ENCODE measurements at regions not wholly inside any gene's neighbourhood (a gene's known extent, or its start where the extent isn't known, plus 50 kb on each side); places are given as distances from the start of the nearest gene placed in this dataset.

DNA sequence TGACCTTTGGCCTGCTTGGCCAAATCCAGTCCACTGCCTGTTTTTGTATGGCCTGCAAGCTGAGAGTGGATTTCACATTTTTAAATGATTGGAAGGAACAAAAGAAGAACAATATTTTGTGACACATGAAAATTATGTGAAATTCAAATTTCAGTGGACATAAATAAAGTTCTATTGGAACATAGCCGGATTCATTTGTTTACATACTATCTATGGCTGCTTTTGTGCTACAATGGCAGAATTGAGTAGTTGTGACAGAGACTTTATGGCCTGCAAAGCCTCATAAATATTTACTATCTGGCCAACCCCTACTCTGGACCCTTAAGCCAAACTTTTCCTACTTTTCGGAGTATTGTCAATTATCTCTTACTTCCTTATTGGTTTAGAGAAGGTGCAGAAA lies 66.6 kb upstream of the IPO9 start:
- H3K9me3 Mint-ChIP-seq, result no peaks in the 10 kb centered on the region

DNA sequence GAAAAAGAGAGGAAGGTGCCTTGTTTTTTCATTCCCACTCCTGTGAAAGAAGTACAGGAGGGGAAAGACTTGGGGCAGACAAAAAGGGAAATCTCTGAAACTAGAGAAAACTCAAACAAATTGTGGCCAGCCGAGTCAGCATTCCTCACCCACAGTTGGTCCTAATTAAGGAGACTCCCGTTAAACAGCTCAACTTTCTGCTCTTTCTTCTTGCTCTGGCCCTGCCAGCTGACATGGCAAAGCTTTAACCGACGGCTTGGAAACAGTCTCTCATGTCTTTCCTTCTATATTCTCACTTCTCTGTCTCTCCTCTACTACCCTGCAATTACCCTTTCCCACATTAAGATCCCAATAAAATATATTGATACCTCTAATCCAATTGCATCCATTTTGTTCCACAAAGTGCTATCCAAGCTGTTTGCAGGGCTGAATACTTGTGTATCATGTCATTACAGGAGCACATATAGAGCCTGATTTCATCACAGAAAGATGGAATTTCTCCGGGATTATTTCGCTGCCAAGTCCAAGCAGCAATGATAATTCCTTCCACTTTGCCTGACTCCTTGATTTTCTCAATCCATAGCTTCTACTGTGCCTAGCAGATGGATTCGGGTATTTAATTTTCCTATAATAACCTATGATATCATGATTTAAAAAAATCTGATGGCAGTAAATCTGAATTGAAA lies 65.4 kb upstream of the IPO9 start:
- H3K4me3 Mint-ChIP-seq, result no peak overlapping the region
- H3K27me3 Mint-ChIP-seq (ENCODE audit: low read depth in 3 of 3), result peaks cover 0 to 4% (median 2%) of the 10 kb centered on the region in 3 donors
- no peaks in the 10 kb centered on the region for H3K4me1 Mint-ChIP-seq
- H3K27ac Mint-ChIP-seq, result no peak overlapping the region
- no peaks in the 10 kb centered on the region for H3K36me3 Mint-ChIP-seq
- no peaks in the 10 kb centered on the region for H3K9me3 Mint-ChIP-seq
- DNase-seq, result no peak

More for the DNA sequence above, 66.6 kb upstream of the IPO9 start:
- H3K4me3 Mint-ChIP-seq, result no peak overlapping the region
- DNase-seq, result no peak
- H3K36me3 Mint-ChIP-seq, result no peaks in the 10 kb centered on the region
- H3K27ac Mint-ChIP-seq, result no peak overlapping the region
- no peaks in the 10 kb centered on the region for H3K4me1 Mint-ChIP-seq
- peaks cover 0 to 2% (median 2%) of the 10 kb centered on the region in 3 donors for H3K27me3 Mint-ChIP-seq (ENCODE audit: low read depth in 3 of 3)

DNA sequence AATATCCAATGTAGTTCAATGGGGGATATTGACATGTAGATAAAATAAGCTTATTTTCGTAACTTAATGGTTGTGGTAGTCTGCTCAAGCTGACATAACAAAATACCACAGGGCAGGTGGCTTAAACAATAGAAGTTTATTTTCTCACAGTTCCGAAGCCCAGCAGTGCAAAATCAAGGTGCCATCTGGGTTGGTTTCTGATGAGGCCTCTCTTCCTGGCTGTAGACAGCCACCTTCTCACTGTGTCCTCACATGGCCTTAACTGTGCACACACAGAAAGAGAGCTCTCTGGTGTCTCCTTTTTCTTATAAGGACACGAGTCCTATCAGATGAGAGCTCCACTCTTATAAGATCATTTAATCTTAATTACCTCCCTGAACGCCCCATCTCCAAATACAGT lies 64.8 kb upstream of the IPO9 start:
- Mint-ChIP-seq H3K27me3 (ENCODE audit: low read depth in 3 of 3) (peaks cover 0 to 4% (median 0%) of the 10 kb centered on the region in 3 donors), H3K36me3 (no peaks in the 10 kb centered on the region), H3K27ac (no peak overlapping the region), H3K4me1 (no peaks in the 10 kb centered on the region), H3K9me3 (no peaks in the 10 kb centered on the region), H3K4me3 (no peak overlapping the region)
- DNase-seq, result no peak

DNA sequence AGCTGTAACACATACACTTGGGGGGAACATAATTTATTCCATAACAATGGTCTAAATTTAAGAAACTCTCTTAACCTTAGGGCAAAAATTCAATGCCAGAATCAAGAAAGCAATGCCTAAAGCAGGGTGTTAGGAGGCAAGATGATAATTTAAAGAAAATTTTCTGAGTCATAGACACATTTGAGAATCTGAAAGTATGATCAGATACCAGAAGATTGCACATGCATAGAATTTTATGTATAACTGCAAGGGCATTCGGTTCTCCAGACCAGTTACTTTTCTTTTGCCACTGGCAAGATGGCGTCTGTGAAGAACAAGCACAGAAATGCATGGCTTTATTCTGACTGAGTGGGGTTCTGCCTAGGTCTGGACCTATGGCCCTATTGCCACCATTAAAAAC lies 64.4 kb upstream of the IPO9 start:
- Mint-ChIP-seq H3K9me3 (no peaks in the 10 kb centered on the region), H3K4me3 (no peak overlapping the region), H3K4me1 (no peaks in the 10 kb centered on the region), H3K27ac (no peak overlapping the region), H3K27me3 (ENCODE audit: low read depth in 3 of 3) (peaks cover 0 to 4% (median 0%) of the 10 kb centered on the region in 3 donors), H3K36me3 (no peaks in the 10 kb centered on the region)
- DNase-seq, result no peak

DNA sequence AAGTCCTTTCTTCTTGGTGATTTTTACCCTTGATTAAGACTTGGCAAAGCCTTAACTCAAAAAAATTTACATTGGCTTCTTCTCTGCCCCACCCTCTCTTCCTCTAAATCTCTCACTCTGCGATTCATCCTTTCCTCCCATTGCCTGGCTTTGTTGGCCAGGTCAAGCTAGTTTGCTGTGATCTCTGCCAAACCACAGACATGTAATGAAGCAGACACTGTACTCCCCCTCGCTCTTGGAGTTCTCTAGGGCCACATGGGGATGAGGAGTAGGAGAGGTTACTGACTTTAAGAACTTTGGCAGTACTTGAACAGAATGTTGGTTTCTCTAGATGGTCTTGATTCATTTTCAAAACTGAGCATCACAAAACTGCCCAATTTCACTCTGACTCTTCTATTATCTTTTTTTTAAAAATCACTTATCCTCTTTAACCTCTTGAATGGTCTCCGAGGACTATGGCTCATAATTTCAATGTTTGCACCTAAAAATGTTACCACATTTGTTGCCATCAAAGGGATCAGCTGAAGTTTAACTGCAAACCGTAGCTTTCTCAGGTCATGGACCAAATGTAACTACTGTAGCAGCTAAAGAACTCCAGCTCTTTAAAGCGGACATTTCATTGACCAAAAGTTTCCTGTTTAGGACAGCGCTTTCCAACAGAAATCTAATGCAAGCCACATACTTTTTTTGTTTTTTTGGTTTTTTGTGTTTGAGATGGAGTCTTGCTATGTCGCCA lies 62.7 kb upstream of the IPO9 start:
- Mint-ChIP-seq H3K36me3 (peaks cover 0 to 4% (median 0%) of the 10 kb centered on the region in 3 donors), H3K27ac (no peak overlapping the region)
- no peak for DNase-seq

DNA sequence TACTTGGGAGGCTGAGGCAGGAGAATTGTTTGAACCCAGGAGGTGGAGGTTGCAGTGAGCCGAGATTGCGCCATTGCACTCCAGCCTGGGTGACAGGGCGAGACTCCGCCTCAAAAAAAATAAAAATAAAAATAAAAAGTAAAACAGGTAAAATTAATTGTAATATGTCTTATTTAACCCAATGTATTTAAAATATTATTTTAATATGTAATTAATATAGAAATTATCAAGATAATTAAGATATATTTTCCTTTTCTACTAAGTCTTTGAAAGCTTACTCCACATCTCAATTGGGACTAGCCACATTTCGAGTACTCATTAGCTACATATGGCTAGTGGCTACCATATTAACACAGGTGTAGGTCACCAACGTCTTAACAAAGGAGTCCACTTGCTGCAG lies 61.6 kb upstream of the IPO9 start:
- H3K27me3 Mint-ChIP-seq (ENCODE audit: low read depth in 3 of 3), result peaks cover 0 to 6% (median 4%) of the 10 kb centered on the region in 3 donors
- DNase-seq, result no peak
- H3K4me3 Mint-ChIP-seq, result no peak overlapping the region
- H3K36me3 Mint-ChIP-seq, result peaks cover 0 to 4% (median 0%) of the 10 kb centered on the region in 3 donors
- no peak overlapping the region for H3K27ac Mint-ChIP-seq
- peaks cover 0 to 5% (median under 1%) of the 10 kb centered on the region in 6 donors for H3K9me3 Mint-ChIP-seq
- H3K4me1 Mint-ChIP-seq, result no peaks in the 10 kb centered on the region

More for the DNA sequence above, 62.7 kb upstream of the IPO9 start:
- H3K27me3 Mint-ChIP-seq (ENCODE audit: low read depth in 3 of 3), result peaks cover 0 to 6% (median 4%) of the 10 kb centered on the region in 3 donors
- H3K9me3 Mint-ChIP-seq, result peaks cover 0 to 1% (median 0%) of the 10 kb centered on the region in 6 donors
- no peak overlapping the region for H3K4me3 Mint-ChIP-seq
- no peaks in the 10 kb centered on the region for H3K4me1 Mint-ChIP-seq

DNA sequence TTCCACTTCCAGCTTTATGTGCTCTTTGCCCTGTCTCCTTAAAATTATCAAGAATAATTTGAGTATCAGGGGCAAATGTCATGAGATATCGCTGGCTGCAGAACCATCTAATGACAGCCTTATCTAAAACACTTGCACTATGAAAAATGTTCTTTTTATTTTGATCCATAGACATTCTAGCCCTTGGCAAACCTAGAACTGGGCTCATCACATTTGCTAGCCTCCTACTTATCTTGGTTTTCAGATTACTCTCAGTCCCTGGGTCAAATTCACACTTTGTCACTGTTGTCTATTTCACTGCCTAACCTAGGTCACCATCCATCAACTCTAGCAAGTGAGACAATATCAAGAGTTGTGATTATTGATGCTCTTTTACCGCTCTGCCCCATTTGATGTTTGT lies 59.9 kb upstream of the IPO9 start:
- no peak for DNase-seq
- H3K9me3 Mint-ChIP-seq, result peaks cover 0 to 5% (median under 1%) of the 10 kb centered on the region in 6 donors
- H3K4me3 Mint-ChIP-seq, result no peak overlapping the region
- peaks cover 0 to 4% (median 0%) of the 10 kb centered on the region in 3 donors for H3K36me3 Mint-ChIP-seq
- H3K27me3 Mint-ChIP-seq (ENCODE audit: low read depth in 3 of 3), result peaks cover 0 to 6% (median 4%) of the 10 kb centered on the region in 3 donors
- no peaks in the 10 kb centered on the region for H3K4me1 Mint-ChIP-seq
- H3K27ac Mint-ChIP-seq, result no peak overlapping the region

DNA sequence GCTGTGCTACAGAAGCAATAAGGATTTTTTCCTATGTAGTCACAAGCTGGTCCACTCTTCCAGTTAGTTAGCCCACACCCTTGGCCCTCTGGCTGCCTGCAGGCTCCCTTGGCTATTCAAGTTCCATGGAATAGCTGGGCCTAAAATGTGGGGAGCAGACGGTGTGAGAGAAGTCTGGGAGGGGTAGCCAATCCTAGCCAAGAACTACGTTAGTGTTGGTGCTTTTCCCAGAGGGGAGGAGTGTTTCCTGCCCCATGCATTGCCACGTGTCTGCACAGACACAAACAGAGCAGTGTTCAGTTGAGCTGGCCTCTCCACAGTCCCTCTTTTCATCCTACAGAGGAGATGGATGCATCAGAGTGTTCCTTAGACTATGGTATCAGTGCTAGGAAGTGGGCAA lies 59.0 kb upstream of the IPO9 start:
- Mint-ChIP-seq H3K27ac (no peak overlapping the region), H3K9me3 (peaks cover 0 to 5% (median under 1%) of the 10 kb centered on the region in 6 donors), H3K36me3 (peaks cover 0 to 4% (median 0%) of the 10 kb centered on the region in 3 donors), H3K4me3 (no peak overlapping the region), H3K27me3 (ENCODE audit: low read depth in 3 of 3) (peaks cover 0 to 8% (median 2%) of the 10 kb centered on the region in 3 donors), H3K4me1 (no peaks in the 10 kb centered on the region)
- DNase-seq, result no peak

DNA sequence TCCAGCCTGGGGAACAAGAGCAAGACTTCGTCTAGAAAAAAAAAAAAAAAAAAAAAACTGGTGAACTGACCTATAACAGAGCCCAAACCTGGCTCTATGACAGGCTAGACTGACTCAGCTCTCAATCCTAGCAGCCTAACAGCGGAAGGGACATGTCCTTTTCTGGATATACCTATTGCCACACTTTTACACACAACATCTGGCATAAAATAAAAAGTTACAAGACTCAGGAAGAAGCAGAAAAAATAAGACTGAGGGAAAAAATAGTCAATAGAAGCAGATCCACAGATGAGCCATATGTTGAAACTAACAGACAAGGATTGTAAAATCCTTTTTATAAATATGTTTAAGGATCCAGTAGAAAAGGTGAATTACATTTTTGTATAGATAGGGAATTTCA lies 57.5 kb upstream of the IPO9 start:
- no peak overlapping the region for H3K27ac Mint-ChIP-seq
- H3K9me3 Mint-ChIP-seq, result peaks cover 0 to 5% (median under 1%) of the 10 kb centered on the region in 6 donors
- no peak overlapping the region for H3K4me3 Mint-ChIP-seq
- H3K36me3 Mint-ChIP-seq, result peaks cover 0 to 4% (median 0%) of the 10 kb centered on the region in 3 donors
- no peaks in the 10 kb centered on the region for H3K4me1 Mint-ChIP-seq
- peaks cover 0 to 8% (median 2%) of the 10 kb centered on the region in 3 donors for H3K27me3 Mint-ChIP-seq (ENCODE audit: low read depth in 3 of 3)
- no peak for DNase-seq

DNA sequence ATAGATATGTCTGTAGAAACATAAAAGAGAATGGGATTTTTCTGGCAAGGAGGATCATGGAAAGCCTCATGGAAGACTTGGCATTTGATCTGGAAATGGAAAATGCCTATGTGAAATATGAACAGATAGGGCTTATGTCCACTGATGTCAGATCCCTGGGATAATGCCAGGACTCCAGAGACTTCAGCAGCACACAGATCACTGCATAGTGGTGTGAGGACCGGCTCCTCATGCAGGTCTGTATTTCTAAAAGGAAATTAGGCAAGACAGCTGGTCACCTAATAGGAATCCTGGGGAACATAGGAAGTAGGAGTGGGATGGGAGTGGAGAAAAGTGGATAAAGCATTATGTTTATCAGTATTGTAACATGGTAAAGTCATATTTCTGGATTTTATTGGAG lies 56.8 kb upstream of the IPO9 start:
- Mint-ChIP-seq H3K4me1 (no peaks in the 10 kb centered on the region), H3K36me3 (peaks cover 0 to 4% (median 0%) of the 10 kb centered on the region in 3 donors), H3K27ac (no peak overlapping the region), H3K4me3 (no peak overlapping the region), H3K27me3 (ENCODE audit: low read depth in 3 of 3) (peaks cover 0 to 8% (median 2%) of the 10 kb centered on the region in 3 donors), H3K9me3 (peaks cover 0 to 5% (median under 1%) of the 10 kb centered on the region in 6 donors)
- DNase-seq, result no peak

DNA sequence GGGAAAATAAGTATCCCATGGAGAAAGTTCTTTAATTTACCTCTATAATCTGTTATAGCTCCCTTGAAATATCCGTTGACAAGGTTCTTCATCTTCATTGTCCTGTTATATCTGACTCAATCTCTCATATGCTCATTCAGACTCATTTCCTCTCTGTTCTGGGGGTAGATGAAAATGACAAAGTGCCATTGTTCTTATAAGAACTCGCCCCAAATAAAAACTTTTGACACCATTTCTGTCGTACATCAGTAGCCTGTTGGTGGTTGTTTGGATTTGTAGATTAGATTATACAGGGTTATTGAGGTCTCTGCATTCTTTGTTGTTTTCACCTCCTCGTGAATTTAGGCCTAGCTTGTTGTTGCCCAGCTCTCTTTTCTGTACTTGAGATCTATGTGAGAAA lies 55.2 kb upstream of the IPO9 start:
- no peak for DNase-seq
- Mint-ChIP-seq H3K36me3 (peaks cover 0 to 4% (median 0%) of the 10 kb centered on the region in 3 donors), H3K27me3 (ENCODE audit: low read depth in 3 of 3) (peaks cover 0 to 8% (median 0%) of the 10 kb centered on the region in 3 donors), H3K9me3 (peaks cover 0 to 5% (median under 1%) of the 10 kb centered on the region in 6 donors), H3K4me3 (no peak overlapping the region), H3K4me1 (no peaks in the 10 kb centered on the region), H3K27ac (no peak overlapping the region)

DNA sequence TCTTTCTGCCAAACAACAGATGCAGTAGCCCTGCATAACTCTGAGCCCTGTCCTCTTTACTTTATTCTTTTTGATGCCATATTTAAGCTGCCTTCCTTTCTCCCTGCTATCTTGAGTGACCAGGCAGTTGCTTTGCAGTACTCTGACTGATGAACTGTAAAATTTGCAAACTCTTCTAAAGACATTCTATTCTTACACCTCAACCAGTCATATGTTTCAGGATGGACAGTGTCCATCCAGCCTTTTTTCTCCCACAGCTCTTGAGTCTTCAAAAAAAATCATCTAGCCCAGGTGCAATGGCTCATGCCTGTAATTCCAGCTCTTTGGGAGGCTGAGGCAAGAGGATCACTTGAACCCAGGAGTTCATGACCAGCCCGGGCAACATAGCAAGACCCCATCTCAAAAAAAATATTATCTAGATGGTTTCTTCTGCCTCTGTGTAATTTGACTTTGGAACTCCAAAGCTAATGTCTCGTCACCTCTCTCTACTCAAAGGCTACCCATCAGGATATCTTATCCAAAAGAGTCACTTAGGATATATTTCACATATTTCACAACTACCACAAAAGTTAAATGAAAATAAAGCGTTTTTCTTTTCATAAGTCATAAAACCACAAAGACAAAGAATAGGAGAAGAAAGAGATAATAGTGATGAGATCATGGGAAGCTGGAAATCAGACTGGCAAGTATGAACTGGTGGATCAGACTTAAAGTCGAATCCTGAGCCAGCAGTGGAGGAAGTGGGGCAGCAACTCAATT lies 54.6 kb upstream of the IPO9 start:
- no peak for DNase-seq
- Mint-ChIP-seq H3K4me1 (no peaks in the 10 kb centered on the region), H3K27ac (no peak overlapping the region), H3K9me3 (peaks cover 0 to 5% (median under 1%) of the 10 kb centered on the region in 6 donors), H3K36me3 (peaks cover 0 to 4% (median 0%) of the 10 kb centered on the region in 3 donors), H3K4me3 (no peak overlapping the region), H3K27me3 (ENCODE audit: low read depth in 3 of 3) (peaks cover 0 to 8% (median 0%) of the 10 kb centered on the region in 3 donors)

DNA sequence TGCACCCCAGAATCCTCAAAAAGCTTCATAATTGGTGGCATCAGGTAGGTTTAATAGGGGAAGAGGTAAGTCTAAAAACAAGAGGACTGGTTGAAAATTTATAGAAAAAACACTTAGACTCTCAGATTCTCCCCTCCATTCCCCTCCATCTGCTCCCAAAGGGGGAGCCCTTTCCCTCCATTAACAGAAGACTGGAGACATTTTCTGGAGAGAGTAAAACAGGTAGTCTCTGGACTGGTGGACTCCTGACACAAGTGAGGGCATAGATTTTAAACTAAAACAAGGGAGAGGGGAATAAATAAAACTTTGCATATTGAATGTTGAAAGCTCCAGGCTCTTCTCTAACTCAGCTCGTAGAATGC lies 54.0 kb upstream of the IPO9 start:
- Mint-ChIP-seq H3K27ac (no peak overlapping the region), H3K9me3 (peaks cover 0 to 5% (median under 1%) of the 10 kb centered on the region in 6 donors), H3K4me3 (no peak overlapping the region), H3K4me1 (no peaks in the 10 kb centered on the region), H3K27me3 (ENCODE audit: low read depth in 3 of 3) (peaks cover 0 to 8% (median 0%) of the 10 kb centered on the region in 3 donors), H3K36me3 (peaks cover 0 to 4% (median 0%) of the 10 kb centered on the region in 3 donors)
- no peak for DNase-seq

DNA sequence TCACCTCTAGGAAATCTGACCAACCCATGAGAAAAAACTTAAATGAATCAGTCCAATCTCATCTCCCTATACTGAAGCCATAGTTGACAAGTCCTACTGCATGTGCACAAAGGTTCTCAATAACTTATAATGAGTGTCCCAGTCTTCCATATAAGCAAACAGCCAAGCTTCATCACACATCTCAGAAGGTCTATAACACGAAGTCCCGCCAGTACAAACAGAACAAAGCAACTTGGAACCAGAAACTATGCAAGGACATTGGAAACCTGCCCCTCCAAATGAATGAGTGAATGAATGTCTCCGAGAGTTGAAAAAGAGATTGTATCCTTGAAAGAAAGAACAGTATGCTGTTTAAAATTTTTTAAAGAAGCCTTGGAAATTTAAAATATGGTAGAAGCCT lies 53.6 kb upstream of the IPO9 start:
- H3K4me3 Mint-ChIP-seq, result no peak overlapping the region

More for the DNA sequence above, 53.6 kb upstream of the IPO9 start:
- peaks cover 0 to 5% (median under 1%) of the 10 kb centered on the region in 6 donors for H3K9me3 Mint-ChIP-seq
- peaks cover 0 to 2% (median 0%) of the 10 kb centered on the region in 3 donors for H3K36me3 Mint-ChIP-seq
- H3K27me3 Mint-ChIP-seq (ENCODE audit: low read depth in 3 of 3), result peaks cover 1 to 6% (median 2%) of the 10 kb centered on the region in 3 donors
- no peak overlapping the region for H3K27ac Mint-ChIP-seq
- no peaks in the 10 kb centered on the region for H3K4me1 Mint-ChIP-seq
- no peak for DNase-seq
